ENCODE measurements at regions not wholly inside any gene's neighbourhood (a gene's known extent, or its start where the extent isn't known, plus 50 kb on each side); places are given as distances from the start of the nearest gene placed in this dataset.

DNA sequence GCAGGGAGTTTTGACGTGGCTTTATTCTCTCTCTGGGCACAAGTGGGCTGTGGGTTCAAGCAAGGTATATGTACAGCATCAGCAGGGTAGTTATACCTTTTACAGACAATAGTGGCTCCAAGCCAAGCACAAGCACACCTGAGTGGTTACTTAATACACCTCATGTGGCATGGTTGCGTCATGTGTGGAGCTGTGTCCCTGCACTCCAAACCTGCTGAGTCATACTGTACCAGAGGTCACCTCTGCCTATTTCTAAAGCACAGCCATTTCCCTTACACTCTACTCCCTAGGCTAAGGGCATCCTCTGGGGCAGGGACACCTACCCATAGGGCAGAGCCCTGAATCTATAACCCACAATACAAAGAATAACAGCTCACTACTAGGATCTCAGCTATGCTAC is 147.3 kb downstream of the OSTF1 start:
- BruUV-seq (replicated peaks): no TSS peak
- H3K36me3 ChIP-seq (ENCODE audit: control insufficient read depth, insufficient read depth, low read length): no peaks in the 10 kb centered on the region
- DNase-seq (ENCODE audit: low read depth, low spot score) (no peak), ATAC-seq (no peak)
- POLR2A ChIA-PET: no interaction called here
- no peaks in the 10 kb centered on the region for H3K4me1 ChIP-seq (ENCODE audit: control insufficient read depth, insufficient read depth, low read length)
- intact Hi-C loops (cut with micrococcal nuclease; ENCODE audit: unreplicated experiment): no loop called here
- no peak for TF ChIP-seq SIN3A (IDR thresholded peaks at IDR 0.05; ENCODE audit: borderline replicate concordance, insufficient read depth, low read depth, low read length)
- TF ChIP-seq, protein P1, sequence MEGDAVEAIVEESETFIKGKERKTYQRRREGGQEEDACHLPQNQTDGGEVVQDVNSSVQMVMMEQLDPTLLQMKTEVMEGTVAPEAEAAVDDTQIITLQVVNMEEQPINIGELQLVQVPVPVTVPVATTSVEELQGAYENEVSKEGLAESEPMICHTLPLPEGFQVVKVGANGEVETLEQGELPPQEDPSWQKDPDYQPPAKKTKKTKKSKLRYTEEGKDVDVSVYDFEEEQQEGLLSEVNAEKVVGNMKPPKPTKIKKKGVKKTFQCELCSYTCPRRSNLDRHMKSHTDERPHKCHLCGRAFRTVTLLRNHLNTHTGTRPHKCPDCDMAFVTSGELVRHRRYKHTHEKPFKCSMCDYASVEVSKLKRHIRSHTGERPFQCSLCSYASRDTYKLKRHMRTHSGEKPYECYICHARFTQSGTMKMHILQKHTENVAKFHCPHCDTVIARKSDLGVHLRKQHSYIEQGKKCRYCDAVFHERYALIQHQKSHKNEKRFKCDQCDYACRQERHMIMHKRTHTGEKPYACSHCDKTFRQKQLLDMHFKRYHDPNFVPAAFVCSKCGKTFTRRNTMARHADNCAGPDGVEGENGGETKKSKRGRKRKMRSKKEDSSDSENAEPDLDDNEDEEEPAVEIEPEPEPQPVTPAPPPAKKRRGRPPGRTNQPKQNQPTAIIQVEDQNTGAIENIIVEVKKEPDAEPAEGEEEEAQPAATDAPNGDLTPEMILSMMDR (IDR thresholded peaks at IDR 0.05): no peak
- no peak for TF ChIP-seq TCF7L2 (IDR thresholded peaks at IDR 0.05; ENCODE audit: low read depth, low read length)
- no peak for TF ChIP-seq POLR2AphosphoS5 (IDR thresholded peaks at IDR 0.05; ENCODE audit: low read depth, low read length)
- TF ChIP-seq, protein P2, sequence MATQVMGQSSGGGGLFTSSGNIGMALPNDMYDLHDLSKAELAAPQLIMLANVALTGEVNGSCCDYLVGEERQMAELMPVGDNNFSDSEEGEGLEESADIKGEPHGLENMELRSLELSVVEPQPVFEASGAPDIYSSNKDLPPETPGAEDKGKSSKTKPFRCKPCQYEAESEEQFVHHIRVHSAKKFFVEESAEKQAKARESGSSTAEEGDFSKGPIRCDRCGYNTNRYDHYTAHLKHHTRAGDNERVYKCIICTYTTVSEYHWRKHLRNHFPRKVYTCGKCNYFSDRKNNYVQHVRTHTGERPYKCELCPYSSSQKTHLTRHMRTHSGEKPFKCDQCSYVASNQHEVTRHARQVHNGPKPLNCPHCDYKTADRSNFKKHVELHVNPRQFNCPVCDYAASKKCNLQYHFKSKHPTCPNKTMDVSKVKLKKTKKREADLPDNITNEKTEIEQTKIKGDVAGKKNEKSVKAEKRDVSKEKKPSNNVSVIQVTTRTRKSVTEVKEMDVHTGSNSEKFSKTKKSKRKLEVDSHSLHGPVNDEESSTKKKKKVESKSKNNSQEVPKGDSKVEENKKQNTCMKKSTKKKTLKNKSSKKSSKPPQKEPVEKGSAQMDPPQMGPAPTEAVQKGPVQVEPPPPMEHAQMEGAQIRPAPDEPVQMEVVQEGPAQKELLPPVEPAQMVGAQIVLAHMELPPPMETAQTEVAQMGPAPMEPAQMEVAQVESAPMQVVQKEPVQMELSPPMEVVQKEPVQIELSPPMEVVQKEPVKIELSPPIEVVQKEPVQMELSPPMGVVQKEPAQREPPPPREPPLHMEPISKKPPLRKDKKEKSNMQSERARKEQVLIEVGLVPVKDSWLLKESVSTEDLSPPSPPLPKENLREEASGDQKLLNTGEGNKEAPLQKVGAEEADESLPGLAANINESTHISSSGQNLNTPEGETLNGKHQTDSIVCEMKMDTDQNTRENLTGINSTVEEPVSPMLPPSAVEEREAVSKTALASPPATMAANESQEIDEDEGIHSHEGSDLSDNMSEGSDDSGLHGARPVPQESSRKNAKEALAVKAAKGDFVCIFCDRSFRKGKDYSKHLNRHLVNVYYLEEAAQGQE (IDR thresholded peaks at IDR 0.05; ENCODE audit: insufficient read depth in 1 of 2, low read depth in 2 of 2, low read length in 1 of 2): no peak
- H3K4me3 ChIP-seq (ENCODE audit: low read depth in 2 of 2, low read length in 2 of 2): no peak overlapping the region
- CTCF ChIA-PET: no interaction called here
- no peaks in the 10 kb centered on the region for H3K9me3 ChIP-seq (ENCODE audit: control insufficient read depth, insufficient read depth, low read depth, low read length)
- H3K27ac ChIP-seq (ENCODE audit: low read length): no peak overlapping the region
- in situ Hi-C loops (cut with HindIII; ENCODE audit: low pct_unique_long_range_greater_than_20kb, low sequenced_read_pairs): no loop called here
- no peaks in the 10 kb centered on the region for H3K27me3 ChIP-seq (ENCODE audit: control insufficient read depth, insufficient read depth, low read length)

DNA sequence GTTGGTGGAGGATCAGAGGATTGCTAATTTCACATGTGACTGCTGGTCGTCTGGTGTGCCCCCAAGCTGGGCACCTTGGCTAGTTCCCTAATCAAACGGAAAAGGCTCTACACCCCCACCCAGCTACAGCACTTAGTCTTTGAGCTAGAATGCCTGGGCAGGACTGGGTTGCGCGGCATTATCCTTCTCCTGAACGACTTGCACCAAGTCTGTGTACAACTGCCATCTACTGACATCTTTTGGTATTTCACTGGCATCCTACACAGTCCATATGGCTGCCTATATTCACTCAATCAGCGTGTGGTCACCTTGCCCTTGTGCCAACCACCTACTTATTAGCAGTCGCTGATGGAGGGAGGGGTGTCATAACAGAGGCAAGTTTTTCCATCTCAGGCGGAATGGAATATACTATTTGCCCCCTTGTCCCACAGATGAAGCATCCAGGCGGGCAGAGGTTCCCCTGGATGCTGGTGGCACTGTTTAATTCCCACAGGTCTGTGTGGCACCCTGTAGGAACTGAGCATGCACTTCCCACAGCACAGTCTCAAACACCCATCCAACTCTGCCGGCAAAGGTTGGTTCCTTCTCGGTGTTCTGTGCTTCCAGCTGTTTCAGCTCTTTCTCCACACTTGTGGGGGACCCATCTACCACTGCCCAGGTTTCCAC is 150.1 kb downstream of the OSTF1 start:
- DNase-seq (ENCODE audit: low read depth, low spot score) (peak; percentile 45), ATAC-seq (peak; percentile 94)
- H3K27me3 ChIP-seq (ENCODE audit: control insufficient read depth, insufficient read depth, low read length): no peaks in the 10 kb centered on the region; the same call in 1 of the 2 replicates
- in situ Hi-C loops (cut with HindIII; ENCODE audit: low pct_unique_long_range_greater_than_20kb, low sequenced_read_pairs) (no loop called here), intact Hi-C loops (cut with micrococcal nuclease; ENCODE audit: unreplicated experiment) (loop anchor here (1.0 kb wide), 1 partner anchor 37 kb away; no protein-coding TSS in a partner anchor)
- no peaks in the 10 kb centered on the region for H3K36me3 ChIP-seq (ENCODE audit: control insufficient read depth, insufficient read depth, low read length)
- no TSS peak for BruUV-seq (replicated peaks)
- ChIA-PET POLR2A (no interaction called here), CTCF (interaction anchor here (0.6 kb wide), 1 partner anchor 23 kb away, joined by 5 read pairs; no protein-coding TSS in a partner anchor)
- H3K9me3 ChIP-seq (ENCODE audit: control insufficient read depth, insufficient read depth, low read depth, low read length): no peaks in the 10 kb centered on the region
- H3K4me1 ChIP-seq (ENCODE audit: control insufficient read depth, insufficient read depth, low read length): no peaks in the 10 kb centered on the region
- TF ChIP-seq, protein P1 (IDR thresholded peaks at IDR 0.05): peak; percentile 64
- TF ChIP-seq, protein P2 (IDR thresholded peaks at IDR 0.05; ENCODE audit: insufficient read depth in 1 of 2, low read depth in 2 of 2, low read length in 1 of 2): no peak
- H3K4me3 ChIP-seq (ENCODE audit: low read depth in 2 of 2, low read length in 2 of 2): no peak overlapping the region
- no peak overlapping the region for H3K27ac ChIP-seq (ENCODE audit: low read length)
